Kidney (tissue), 13 donors: ENCODE measurements at regions not wholly inside any gene's neighbourhood (a gene's known extent, or its start where the extent isn't known, plus 50 kb on each side); places are given as distances from the start of the nearest gene placed in this dataset.
"Not testable (repeated sequence)": the region's sequence is repeated elsewhere in the genome, so short reads cannot be mapped to it uniquely, and the experiment has no call there.

Source experiments
- DNase-seq, 5 donors: peaks; one replicate each; pipeline ENCODE4 v3.0.0-alpha.2; 2013 to 2020
- FAIRE-seq: peaks from 2 replicates; lab custom pipeline; 2012; peaks lifted over from hg19 to GRCh38; lab: Jason Lieb, UNC
- H3K27ac ChIP-seq, 2 donors: one replicate each; pipeline ENCODE4 v1.7.0; 2013; ENCODE audit warnings: low read depth in 2 of 2, low read length in 2 of 2, inconsistent platforms in 1 of 2
- H3K27me3 ChIP-seq: one replicate; pipeline ENCODE4 v1.7.1; 2013; ENCODE audit warnings: low read length, inconsistent platforms; ENCODE audit not compliant: control insufficient read depth, insufficient read depth
- H3K36me3 ChIP-seq, 3 donors: one replicate each; pipeline versions ENCODE4 v1.7.0 to v1.7.1; 2013; ENCODE audit warnings: low read length in 3 of 3, control low read depth in 1 of 3, inconsistent platforms in 1 of 3; ENCODE audit not compliant: insufficient read depth in 3 of 3, control insufficient read depth in 2 of 3
- H3K4me1 ChIP-seq, 3 donors: one replicate each; pipeline versions ENCODE4 v1.7.0 to v1.7.1; 2013; ENCODE audit warnings: low read length in 3 of 3, inconsistent platforms in 1 of 3, low read depth in 1 of 3; ENCODE audit not compliant: control insufficient read depth in 2 of 3, insufficient read depth in 2 of 3
- H3K4me3 ChIP-seq, 3 donors: one replicate each; pipeline versions ENCODE4 v1.7.0 to v1.8.1; 2013; ENCODE audit warnings: low read length in 3 of 3, control low read depth in 1 of 3, inconsistent platforms in 1 of 3
- H3K9ac ChIP-seq, 3 donors: one replicate each; pipeline versions ENCODE4 v1.7.0 to v1.7.1; 2013; ENCODE audit warnings: low read length in 3 of 3, control low read depth in 1 of 3, inconsistent platforms in 1 of 3
- H3K9me3 ChIP-seq, 3 donors: one replicate each; pipeline versions ENCODE4 v1.7.0 to v1.7.1; 2013; ENCODE audit warnings: low read length in 3 of 3, control low read depth in 1 of 3, inconsistent platforms in 1 of 3; ENCODE audit not compliant: control insufficient read depth in 2 of 3, insufficient read depth in 1 of 3
- CTCF ChIP-seq: IDR thresholded peaks from 3 replicates; pipeline ENCODE4 v1.5.1; 2012; ENCODE audit warnings: mild to moderate bottlenecking, moderate library complexity, borderline replicate concordance; ENCODE audit not compliant: insufficient read depth; ENCODE audit errors: extremely low read depth
- intact Hi-C: fragments of 100-400 bp; cut with DNase I; formaldehyde crosslinking; loops from one replicate; pipeline ENCODE4 v1.11.1; 2022
- donor health status: control.
- donor health status: control.
- donor health status: control.
- donor health status: control.
- donor health status: control.
- donor health status: DM: yes; HTN: yes; CAD: no.
- donor health status: Normal renal cell carcinoma (clear cell type).

- H3K36me3 ChIP-seq: no peaks in the 10 kb centered on the region
- H3K27me3 ChIP-seq: no peaks in the 10 kb centered on the region
- no peaks in the 10 kb centered on the region for H3K4me1 ChIP-seq
- no peak for TF ChIP-seq CTCF
- intact Hi-C loops: no loop called here
- no peak overlapping the region for H3K27ac ChIP-seq
- FAIRE-seq (no peak), DNase-seq (no peak)
- H3K9ac ChIP-seq: no peak overlapping the region
- H3K9me3 ChIP-seq: no peaks in the 10 kb centered on the region
- no peak overlapping the region for H3K4me3 ChIP-seq
Observed at GRCh38 chr1:24248859-24249258, 61.8 kb upstream of the IFNLR1 start.

- H3K27ac ChIP-seq, H3K4me3 ChIP-seq, DNase-seq, H3K36me3 ChIP-seq, intact Hi-C loops, H3K9me3 ChIP-seq, H3K9ac ChIP-seq, H3K4me1 ChIP-seq, FAIRE-seq, H3K27me3 ChIP-seq: not testable (repeated sequence)
Observed at GRCh38 chr1:24247337-24247736, 60.2 kb upstream of the IFNLR1 start.

GRCh38 chr1:24244519-24245268 is 57.6 kb upstream of the IFNLR1 start:
- H3K27ac ChIP-seq: no peak overlapping the region
- no peaks in the 10 kb centered on the region for H3K36me3 ChIP-seq
- H3K9ac ChIP-seq: no peak overlapping the region
- intact Hi-C loops: no loop called here
- no peaks in the 10 kb centered on the region for H3K27me3 ChIP-seq
- DNase-seq (no peak), FAIRE-seq (no peak)
- no peaks in the 10 kb centered on the region for H3K4me1 ChIP-seq
- no peak for TF ChIP-seq CTCF
- no peak overlapping the region for H3K4me3 ChIP-seq
- H3K9me3 ChIP-seq: no peaks in the 10 kb centered on the region

- H3K27me3 ChIP-seq: no peaks in the 10 kb centered on the region
- peaks cover 0 to 5% (median 3%) of the 10 kb centered on the region in 3 donors for H3K4me1 ChIP-seq
- no peak for DNase-seq
- no peak for FAIRE-seq
- H3K36me3 ChIP-seq: no peaks in the 10 kb centered on the region
- intact Hi-C loops: no loop called here
- H3K4me3 ChIP-seq: no peak overlapping the region
- TF ChIP-seq CTCF: no peak
- no peaks in the 10 kb centered on the region for H3K9me3 ChIP-seq
- no peak overlapping the region for H3K27ac ChIP-seq
- H3K9ac ChIP-seq: no peak overlapping the region
Observed at GRCh38 chr1:24237750-24238395, 50.8 kb upstream of the IFNLR1 start.
